H7 (cell line): ENCODE measurements at regions not wholly inside any gene's neighbourhood (a gene's known extent, or its start where the extent isn't known, plus 50 kb on each side); places are given as distances from the start of the nearest gene placed in this dataset.

ENCODE experiments used
- DNase-seq: peaks from one replicate; pipeline ENCODE4 v3.0.0; 2012
- H3K27me3 ChIP-seq: 2 replicates; pipeline ENCODE4 v1.6.0; 2011; ENCODE audit warnings: mild to moderate bottlenecking, low read length; ENCODE audit not compliant: control insufficient read depth, insufficient read depth
- H3K36me3 ChIP-seq: replicated peaks from 2 replicates; pipeline ENCODE4 v1.5.1; 2011; ENCODE audit warnings: low read length; ENCODE audit not compliant: control insufficient read depth, insufficient read depth
- H3K4me3 ChIP-seq: 2 replicates; pipeline ENCODE4 v1.5.1; 2011; ENCODE audit warnings: low read depth, mild to moderate bottlenecking, control low read depth, low read length, moderate library complexity; ENCODE audit not compliant: insufficient read depth

- Histone ChIP-seq H3K27me3 (no peaks in the 10 kb centered on the region), H3K4me3 (no peak overlapping the region), H3K36me3 (no peaks in the 10 kb centered on the region)
- no peak for DNase-seq
These were observed 99.2 kb upstream of the MROH9 start for GRCh38 chr1:170836141-170836540.

GRCh38 chr1:170840371-170840770 lies 95.0 kb upstream of the MROH9 start:
- Histone ChIP-seq H3K36me3 (no peaks in the 10 kb centered on the region), H3K27me3 (no peaks in the 10 kb centered on the region), H3K4me3 (no peak overlapping the region)
- no peak for DNase-seq

GRCh38 chr1:170853302-170853701 lies 82.0 kb upstream of the MROH9 start:
- Histone ChIP-seq H3K4me3 (no peak overlapping the region), H3K27me3 (no peaks in the 10 kb centered on the region), H3K36me3 (no peaks in the 10 kb centered on the region)
- no peak for DNase-seq

- Histone ChIP-seq H3K4me3 (no peak overlapping the region), H3K27me3 (no peaks in the 10 kb centered on the region), H3K36me3 (no peaks in the 10 kb centered on the region)
- no peak for DNase-seq
These were observed 81.5 kb upstream of the MROH9 start for GRCh38 chr1:170853867-170854266.

- DNase-seq: no peak
- H3K27me3 ChIP-seq: no peaks in the 10 kb centered on the region
- H3K36me3 ChIP-seq: no peaks in the 10 kb centered on the region
- no peak overlapping the region for H3K4me3 ChIP-seq
These were observed 80.7 kb upstream of the MROH9 start for GRCh38 chr1:170854677-170855076.

GRCh38 chr1:170856455-170856854 lies 78.9 kb upstream of the MROH9 start:
- Histone ChIP-seq H3K27me3 (no peaks in the 10 kb centered on the region), H3K4me3 (no peak overlapping the region), H3K36me3 (no peaks in the 10 kb centered on the region)
- DNase-seq: no peak

GRCh38 chr1:170857955-170858354 lies 77.4 kb upstream of the MROH9 start:
- H3K4me3 ChIP-seq: no peak overlapping the region
- no peaks in the 10 kb centered on the region for H3K36me3 ChIP-seq
- H3K27me3 ChIP-seq: no peaks in the 10 kb centered on the region
- no peak for DNase-seq

GRCh38 chr1:170863621-170864020 lies 71.7 kb upstream of the MROH9 start:
- no peak for DNase-seq
- Histone ChIP-seq H3K4me3 (no peak overlapping the region), H3K27me3 (no peaks in the 10 kb centered on the region)

GRCh38 chr1:170864238-170864637 lies 71.1 kb upstream of the MROH9 start:
- Histone ChIP-seq H3K36me3 (no peaks in the 10 kb centered on the region), H3K27me3 (no peaks in the 10 kb centered on the region), H3K4me3 (no peak overlapping the region)
- no peak for DNase-seq

More at GRCh38 chr1:170863621-170864020, 71.7 kb upstream of the MROH9 start:
- no peaks in the 10 kb centered on the region for H3K36me3 ChIP-seq

- Histone ChIP-seq H3K27me3 (no peaks in the 10 kb centered on the region), H3K4me3 (no peak overlapping the region), H3K36me3 (no peaks in the 10 kb centered on the region)
- DNase-seq: no peak
These were observed 70.3 kb upstream of the MROH9 start for GRCh38 chr1:170864876-170865538.

GRCh38 chr1:170866646-170867045 lies 68.7 kb upstream of the MROH9 start:
- H3K36me3 ChIP-seq: no peaks in the 10 kb centered on the region
- H3K4me3 ChIP-seq: no peak overlapping the region
- no peaks in the 10 kb centered on the region for H3K27me3 ChIP-seq
- no peak for DNase-seq

- Histone ChIP-seq H3K36me3 (no peaks in the 10 kb centered on the region), H3K27me3 (no peaks in the 10 kb centered on the region), H3K4me3 (no peak overlapping the region)
- DNase-seq: no peak
These were observed 63.5 kb upstream of the MROH9 start for GRCh38 chr1:170871868-170872267.

- H3K36me3 ChIP-seq: no peaks in the 10 kb centered on the region
- no peaks in the 10 kb centered on the region for H3K27me3 ChIP-seq
- H3K4me3 ChIP-seq: no peak overlapping the region
- no peak for DNase-seq
These were observed 62.7 kb upstream of the MROH9 start for GRCh38 chr1:170872663-170873062.

GRCh38 chr1:170874671-170875070 lies 60.7 kb upstream of the MROH9 start:
- H3K4me3 ChIP-seq: no peak overlapping the region
- DNase-seq: no peak
- H3K36me3 ChIP-seq: no peaks in the 10 kb centered on the region
- H3K27me3 ChIP-seq: no peaks in the 10 kb centered on the region

GRCh38 chr1:170881268-170882265 lies 53.8 kb upstream of the MROH9 start:
- no peaks in the 10 kb centered on the region for H3K27me3 ChIP-seq
- DNase-seq: no peak
- H3K4me3 ChIP-seq: no peak overlapping the region
- no peaks in the 10 kb centered on the region for H3K36me3 ChIP-seq
